K562 (cell line): ENCODE measurements at regions not wholly inside any gene's neighbourhood (a gene's known extent, or its start where the extent isn't known, plus 50 kb on each side); places are given as distances from the start of the nearest gene placed in this dataset.

Experiments used
- ATAC-seq: fragments of 200-7000 bp; cut with Tn5 transposase; 3 replicates; pipeline ENCODE4 v1.9.1; 2020; ENCODE audit warnings: moderate library complexity
- BruUV-seq: library from RNA; stranded (reverse); fragments of 400-500 nt; replicated peaks from 2 replicates; lab custom pipeline; 2021; lab: Mats Ljungman, UMichigan
- CTCF ChIA-PET: fragments of 300-600 bp; formaldehyde crosslinking; extraction: SDS; loops from one replicate; lab custom pipeline; 2021; ENCODE audit warnings: low intra/inter-chr PET ratio; lab: Yijun Ruan, JAX
- POLR2A ChIA-PET: fragments of 300-600, 350-650 bp; sonication (Branson Sonifier 250); formaldehyde crosslinking; extraction: SDS; loops from one replicate; lab custom pipeline; 2021; ENCODE audit warnings: antibody characterized with exemption, inconsistent platforms; lab: Yijun Ruan, JAX
- DNase-seq, 4 experiments: peaks; one replicate each; pipeline versions ENCODE4 v3.0.0 to v3.0.0-alpha.2; 2011 to 2018; ENCODE audit warnings: low spot score in 3 of 4, mixed read lengths in 3 of 4; ENCODE audit errors: extremely low read depth in 1 of 4
- FAIRE-seq: peaks from 2 replicates; lab custom pipeline; 2011; peaks lifted over from hg19 to GRCh38; lab: Jason Lieb, UNC
- H2AFZ ChIP-seq: 2 replicates; pipeline ENCODE4 v1.6.0; 2011; ENCODE audit warnings: low read depth, low read length, control low read depth, inconsistent platforms
- H3K27ac ChIP-seq: fragments of 200-600 bp; 3 replicates; pipeline ENCODE4 v1.8.0; 2011; ENCODE audit warnings: low read depth, mild to moderate bottlenecking, control low read depth, inconsistent platforms, low read length, moderate library complexity, mixed read lengths; ENCODE audit errors: extremely low read depth
- H3K27me3 ChIP-seq, 2 experiments: fragments of 300-600 bp in 1 of 2; 2 replicates in 1 of 2; 3 replicates in 1 of 2; pipeline versions ENCODE4 v1.6.0 to v1.8.0; 2011; ENCODE audit warnings: inconsistent platforms in 2 of 2, low read length in 2 of 2, mild to moderate bottlenecking in 1 of 2, mixed read lengths in 1 of 2, moderate library complexity in 1 of 2; ENCODE audit not compliant: control insufficient read depth in 2 of 2, insufficient read depth in 2 of 2
- H3K36me3 ChIP-seq: fragments of 300-600 bp; 3 replicates; pipeline ENCODE4 v1.8.0; 2011; ENCODE audit warnings: mild to moderate bottlenecking, low read length, inconsistent platforms; ENCODE audit not compliant: control insufficient read depth, insufficient read depth
- H3K4me1 ChIP-seq, 2 experiments: fragments of 200-600 bp in 1 of 2; replicated peaks in 1 of 2; 2 replicates in 1 of 2; 3 replicates in 1 of 2; pipeline versions ENCODE4 v1.5.1 to v1.8.0; 2011; ENCODE audit warnings: inconsistent platforms in 2 of 2, low read length in 2 of 2, mild to moderate bottlenecking in 1 of 2, mixed read lengths in 1 of 2, moderate library complexity in 1 of 2; ENCODE audit not compliant: control insufficient read depth in 2 of 2, insufficient read depth in 2 of 2
- H3K4me2 ChIP-seq: 2 replicates; pipeline ENCODE4 v1.6.1; 2011; ENCODE audit warnings: low read length, control low read depth, inconsistent platforms, mixed read lengths; ENCODE audit not compliant: insufficient read depth
- H3K4me3 ChIP-seq: fragments of 200-600 bp; sonication (generic), shearing (Covaris generic); 2 replicates; pipeline ENCODE4 v1.5.1; 2016; ENCODE audit warnings: control low read depth, inconsistent platforms
- H3K79me2 ChIP-seq: fragments of 200-600 bp; 3 replicates; pipeline ENCODE4 v1.8.0; 2011; ENCODE audit warnings: low read length, inconsistent platforms; ENCODE audit not compliant: control insufficient read depth, insufficient read depth
- H3K9ac ChIP-seq, 2 experiments: 2 replicates each; pipeline versions ENCODE4 v1.6.0 to v1.6.1; 2011; ENCODE audit warnings: low read depth in 2 of 2, low read length in 2 of 2, control low read depth in 1 of 2, inconsistent platforms in 1 of 2, mild to moderate bottlenecking in 1 of 2, mixed read lengths in 1 of 2; ENCODE audit not compliant: insufficient read depth in 1 of 2
- H3K9me1 ChIP-seq: one replicate; pipeline ENCODE4 v1.6.0; 2011; ENCODE audit warnings: inconsistent platforms, mild to moderate bottlenecking, low read length, moderate library complexity; ENCODE audit not compliant: control insufficient read depth, insufficient read depth
- H3K9me3 ChIP-seq: replicated peaks from 2 replicates; pipeline ENCODE4 v1.5.1; 2011; ENCODE audit warnings: low read depth, low read length, inconsistent platforms; ENCODE audit not compliant: control insufficient read depth, insufficient read depth
- H4K20me1 ChIP-seq: replicated peaks from 2 replicates; pipeline ENCODE4 v1.6.1; 2011; ENCODE audit warnings: low read length, inconsistent platforms, mixed read lengths; ENCODE audit not compliant: control insufficient read depth, insufficient read depth
- ADNP ChIP-seq: fragments of 200-800 bp; sonication (Bioruptor generic); IDR thresholded peaks from 2 replicates; pipeline ENCODE4 v1.6.1; 2016; ENCODE audit warnings: missing genetic modification characterization, missing compliant biosample characterization
- ASH1L ChIP-seq: fragments of 450-650 bp; IDR thresholded peaks from 2 replicates; pipeline ENCODE4 v1.6.1; 2018; ENCODE audit warnings: borderline replicate concordance, mild to moderate bottlenecking, low read depth; ENCODE audit not compliant: partially characterized antibody
- BCL6 ChIP-seq: fragments of 250-450 bp; sonication (Bioruptor Pico); IDR thresholded peaks from 2 replicates; pipeline ENCODE4 v1.4.0; 2020
- CREB3 ChIP-seq: fragments of 450-650 bp; conservative IDR thresholded peaks from 2 replicates; pipeline ENCODE4 v1.6.1; 2016; ENCODE audit warnings: missing genetic modification characterization, low read depth, mild to moderate bottlenecking, missing compliant biosample characterization, moderate library complexity
- DLX4 ChIP-seq: fragments of 250-450 bp; sonication (Bioruptor Pico); IDR thresholded peaks from 2 replicates; pipeline ENCODE4 v1.6.1; 2021; ENCODE audit warnings: mild to moderate bottlenecking
- HSF4 ChIP-seq: fragments of 250-450 bp; sonication (Bioruptor Pico); IDR thresholded peaks from 2 replicates; pipeline ENCODE4 v2.1.2; 2022; ENCODE audit warnings: mild to moderate bottlenecking, moderate library complexity, borderline replicate concordance
- KAT7 ChIP-seq: sonication (generic); formaldehyde crosslinking; IDR thresholded peaks from 2 replicates; pipeline ENCODE4 v1.8.0; 2022; ENCODE audit warnings: missing genetic modification reagents, mild to moderate bottlenecking, borderline replicate concordance
- MIER1 ChIP-seq: fragments of 450-650 bp; IDR thresholded peaks from 2 replicates; pipeline ENCODE4 v1.6.1; 2016; ENCODE audit warnings: antibody characterized with exemption, mild to moderate bottlenecking, low read depth
- POLR2AphosphoS2 ChIP-seq: IDR thresholded peaks from 2 replicates; pipeline ENCODE4 v1.6.1; 2012; ENCODE audit warnings: low read length, improper control_type of control experiment
- SAFB2 ChIP-seq: fragments of 200-400 bp; formaldehyde crosslinking; IDR thresholded peaks from 2 replicates; pipeline ENCODE4 v1.6.1; 2018; ENCODE audit warnings: borderline replicate concordance, low read length, low read depth, moderate library complexity; ENCODE audit not compliant: severe bottlenecking
- STAT5B ChIP-seq: fragments of 250-450 bp; sonication (Bioruptor Pico); IDR thresholded peaks from 2 replicates; pipeline ENCODE4 v1.8.0; 2021; ENCODE audit warnings: mild to moderate bottlenecking, inconsistent platforms
- TRIM28 ChIP-seq: fragments of 450-650 bp; IDR thresholded peaks from 2 replicates; pipeline ENCODE4 v1.6.1; 2017
- ZBTB34 ChIP-seq: fragments of 250-450 bp; sonication (Bioruptor Pico); IDR thresholded peaks from 2 replicates; pipeline ENCODE4 v1.8.0; 2021; ENCODE audit warnings: mild to moderate bottlenecking, moderate library complexity
- ZBTB8A ChIP-seq: fragments of 450-650 bp; IDR thresholded peaks from 2 replicates; pipeline ENCODE4 v1.6.1; 2018; ENCODE audit warnings: mild to moderate bottlenecking, moderate library complexity; ENCODE audit not compliant: partially characterized antibody
- ZFP30 ChIP-seq: fragments of 250-450 bp; sonication (Bioruptor Pico); IDR thresholded peaks from 2 replicates; pipeline ENCODE4 v1.8.0; 2022; ENCODE audit warnings: moderate library complexity, mild to moderate bottlenecking, inconsistent platforms, borderline replicate concordance
- ZNF134 ChIP-seq: fragments of 250-450 bp; sonication (Bioruptor Pico); conservative IDR thresholded peaks from 2 replicates; pipeline ENCODE4 v1.4.0; 2020
- ZNF146 ChIP-seq: IDR thresholded peaks from one replicate; pipeline ENCODE4 v1.6.1; 2018; ENCODE audit warnings: missing compliant biosample characterization; ENCODE audit not compliant: unreplicated experiment
- ZNF41 ChIP-seq: fragments of 250-450 bp; sonication (Bioruptor Pico); conservative IDR thresholded peaks from 2 replicates; pipeline ENCODE4 v1.4.0; 2020; ENCODE audit warnings: mild to moderate bottlenecking
- ZNF444 ChIP-seq: fragments of 250-450 bp; sonication (Bioruptor Pico); IDR thresholded peaks from 2 replicates; pipeline ENCODE4 v1.4.0; 2020; ENCODE audit warnings: mild to moderate bottlenecking, moderate library complexity
- whole genome bisulfite sequencing: fragments of 100-300 bp; shearing (Covaris generic); methylation state at CpG from one replicate; pipeline ENCODE4 v1.1.6; 2016; ENCODE audit warnings: low coverage, mixed read lengths; ENCODE audit not compliant: insufficient coverage; ENCODE audit errors: missing lambda C conversion rate; 5-methylcytosine and 5-hydroxymethylcytosine counted together
- in situ Hi-C: fragments of 300-500 bp; cut with MboI; formaldehyde crosslinking; loops from 4 replicates; pipeline ENCODE4 v1.15.0; 2018; ENCODE audit warnings: inconsistent platforms, mixed read lengths
- intact Hi-C: fragments of 100-400 bp; cut with micrococcal nuclease; formaldehyde crosslinking; loops from 2 replicates; pipeline ENCODE4 v1.14.2; 2022
- TF ChIP-seq, protein P1 (sequence below): sonication (generic); formaldehyde crosslinking; IDR thresholded peaks from 2 replicates; pipeline ENCODE4 v1.8.1; 2022; ENCODE audit warnings: missing genetic modification reagents

GRCh38 chr4:31039382-31039781, 319.2 kb downstream of the PCDH7 start (continued):
- TF ChIP-seq, protein P1, sequence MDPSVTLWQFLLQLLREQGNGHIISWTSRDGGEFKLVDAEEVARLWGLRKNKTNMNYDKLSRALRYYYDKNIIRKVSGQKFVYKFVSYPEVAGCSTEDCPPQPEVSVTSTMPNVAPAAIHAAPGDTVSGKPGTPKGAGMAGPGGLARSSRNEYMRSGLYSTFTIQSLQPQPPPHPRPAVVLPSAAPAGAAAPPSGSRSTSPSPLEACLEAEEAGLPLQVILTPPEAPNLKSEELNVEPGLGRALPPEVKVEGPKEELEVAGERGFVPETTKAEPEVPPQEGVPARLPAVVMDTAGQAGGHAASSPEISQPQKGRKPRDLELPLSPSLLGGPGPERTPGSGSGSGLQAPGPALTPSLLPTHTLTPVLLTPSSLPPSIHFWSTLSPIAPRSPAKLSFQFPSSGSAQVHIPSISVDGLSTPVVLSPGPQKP (CRISPR knock-in tag) = no peak
- TF ChIP-seq ZBTB34 (no peak), ZNF41 (CRISPR knock-in tag) (no peak), SAFB2 (no peak), ZBTB8A (no peak), HSF4 (CRISPR knock-in tag) (no peak)

- Histone ChIP-seq H3K4me1 (no peaks in the 10 kb centered on the region), H3K9ac (no peak overlapping the region), H3K4me3 (no peak overlapping the region), H3K9me3 (no peaks in the 10 kb centered on the region), H4K20me1 (no peaks in the 10 kb centered on the region), H3K79me2 (no peaks in the 10 kb centered on the region), H2AFZ (no peak overlapping the region), H3K27me3 (no peaks in the 10 kb centered on the region), H3K36me3 (no peaks in the 10 kb centered on the region), H3K9me1 (no peaks in the 10 kb centered on the region), H3K4me2 (no peak overlapping the region), H3K27ac (no peak overlapping the region)
- CTCF ChIA-PET = no interaction called here
- POLR2A ChIA-PET = no interaction called here
- no peak for ATAC-seq
- 0% methylated on average over 2 of the region's 2 CpGs for WGBS
- intact Hi-C loops (no loop called here), in situ Hi-C loops (no loop called here)
- no peak for DNase-seq
- no TSS peak for BruUV-seq
- FAIRE-seq = no peak
- TF ChIP-seq BCL6 (no peak), ZFP30 (CRISPR knock-in tag) (no peak), CREB3 (tag) (no peak), KAT7 (CRISPR knock-in tag) (no peak), ZNF134 (CRISPR knock-in tag) (no peak), ASH1L (no peak), ZNF146 (no peak), POLR2AphosphoS2 (no peak), TRIM28 (no peak), ZNF444 (CRISPR knock-in tag) (no peak), STAT5B (CRISPR knock-in tag) (no peak), ADNP (tag) (no peak), MIER1 (no peak), DLX4 (CRISPR knock-in tag) (no peak)
These were observed 319.9 kb downstream of the PCDH7 start for GRCh38 chr4:31040106-31040505.
